HG02884 (cell line): ENCODE measurements at regions not wholly inside any gene's neighbourhood (a gene's known extent, or its start where the extent isn't known, plus 50 kb on each side); places are given as distances from the start of the nearest gene placed in this dataset.

Experiments used
- ATAC-seq: cut with Tn5 transposase; IDR thresholded peaks from one replicate; pipeline ENCODE4 v1.9.1; 2021; ENCODE audit warnings: mild to moderate bottlenecking, moderate library complexity; ENCODE audit not compliant: unreplicated experiment

DNA sequence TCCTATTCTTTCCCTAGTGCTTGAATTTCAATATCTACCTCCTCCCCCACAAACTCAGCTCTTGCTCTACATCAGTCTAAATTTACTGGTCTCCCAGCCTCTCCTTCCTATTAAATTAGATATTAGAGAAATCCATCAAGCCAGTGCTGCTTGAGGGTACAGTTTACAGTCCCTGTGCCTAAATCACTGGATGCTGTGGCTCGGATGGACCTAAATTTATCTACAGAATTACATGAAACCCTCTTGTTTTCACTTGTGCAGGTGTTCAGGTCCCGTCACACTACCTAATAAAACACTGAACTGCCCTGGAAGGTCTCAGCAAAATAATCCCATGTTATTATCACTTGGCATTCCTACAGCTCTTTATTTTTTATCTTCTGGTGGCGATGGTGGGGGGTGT, 134.7 kb upstream of the E2F8 start:
- no peak for ATAC-seq

DNA sequence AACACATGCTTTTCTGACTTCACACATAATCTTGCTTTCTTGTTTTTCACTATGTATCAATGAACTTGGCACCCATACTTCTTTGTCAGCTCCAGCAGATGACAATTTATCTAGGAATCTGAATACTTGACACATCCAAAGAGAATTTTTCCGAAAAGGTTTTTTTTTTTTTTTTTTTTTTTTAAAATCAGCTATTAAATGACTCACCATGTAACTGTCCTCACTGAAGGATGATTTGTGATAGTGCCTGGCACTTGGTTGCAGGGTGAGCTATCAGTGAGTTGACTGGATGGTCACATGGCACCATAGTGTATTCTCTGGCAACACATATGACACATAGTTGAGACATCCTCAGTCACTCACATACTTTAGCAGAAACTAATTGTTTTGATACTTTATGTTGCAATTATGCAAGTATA, 133.4 kb upstream of the E2F8 start:
- no peak for ATAC-seq

DNA sequence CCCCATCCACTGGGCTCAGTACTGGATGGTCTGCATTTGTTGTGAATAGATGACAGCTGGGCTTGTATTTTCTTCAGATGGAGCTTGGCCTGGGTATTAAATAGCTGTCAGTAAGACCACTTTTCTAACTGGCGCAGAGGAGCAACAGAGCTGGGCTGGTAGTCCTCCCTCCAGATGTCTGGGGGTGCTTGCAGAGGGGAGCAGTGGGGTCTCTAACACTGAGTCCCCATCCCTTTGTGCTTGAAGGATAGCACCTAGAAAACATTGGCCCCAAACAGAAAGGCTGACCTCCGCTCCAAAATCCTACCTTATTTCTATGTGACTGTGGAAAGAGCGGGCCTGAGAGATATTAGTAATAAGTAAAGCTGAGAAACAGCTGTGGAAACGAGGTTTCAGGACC, 131.6 kb upstream of the E2F8 start:
- ATAC-seq: no peak

DNA sequence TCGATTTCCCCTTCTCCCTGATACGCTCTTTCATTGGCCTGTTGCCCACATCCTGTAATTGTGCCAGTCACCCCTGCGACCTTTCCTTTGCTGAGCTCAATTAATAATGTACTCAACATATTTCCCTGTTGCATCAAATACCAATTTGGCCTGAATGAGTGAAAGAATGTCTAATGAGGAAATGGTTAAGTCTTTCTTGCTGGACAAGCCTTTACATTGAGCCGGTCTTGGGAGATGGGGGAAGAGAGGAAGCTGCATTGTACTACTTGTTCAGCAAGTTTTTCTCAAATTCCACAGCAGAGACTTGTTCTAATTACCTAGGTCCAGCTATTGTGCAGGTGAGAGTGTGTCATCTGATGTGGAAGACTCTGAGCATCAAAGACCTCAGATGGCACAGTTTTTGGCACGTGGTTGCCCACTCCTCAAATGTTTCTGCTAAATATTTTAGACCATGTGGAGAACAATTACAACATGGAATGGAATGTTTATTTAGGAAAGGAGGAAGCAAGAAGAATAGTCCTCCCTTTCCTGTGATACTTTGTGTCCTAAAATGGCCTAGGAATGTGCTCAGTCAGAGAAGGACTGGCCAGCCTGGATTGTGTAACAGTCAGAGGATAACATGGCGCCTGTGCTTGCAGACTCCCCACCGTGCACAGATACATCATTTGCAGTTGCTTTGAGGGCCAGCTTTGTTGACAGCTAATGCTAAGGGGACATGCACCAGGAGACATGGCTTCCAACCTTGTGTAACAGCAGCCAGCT, 129.5 kb upstream of the E2F8 start:
- ATAC-seq: no peak

DNA sequence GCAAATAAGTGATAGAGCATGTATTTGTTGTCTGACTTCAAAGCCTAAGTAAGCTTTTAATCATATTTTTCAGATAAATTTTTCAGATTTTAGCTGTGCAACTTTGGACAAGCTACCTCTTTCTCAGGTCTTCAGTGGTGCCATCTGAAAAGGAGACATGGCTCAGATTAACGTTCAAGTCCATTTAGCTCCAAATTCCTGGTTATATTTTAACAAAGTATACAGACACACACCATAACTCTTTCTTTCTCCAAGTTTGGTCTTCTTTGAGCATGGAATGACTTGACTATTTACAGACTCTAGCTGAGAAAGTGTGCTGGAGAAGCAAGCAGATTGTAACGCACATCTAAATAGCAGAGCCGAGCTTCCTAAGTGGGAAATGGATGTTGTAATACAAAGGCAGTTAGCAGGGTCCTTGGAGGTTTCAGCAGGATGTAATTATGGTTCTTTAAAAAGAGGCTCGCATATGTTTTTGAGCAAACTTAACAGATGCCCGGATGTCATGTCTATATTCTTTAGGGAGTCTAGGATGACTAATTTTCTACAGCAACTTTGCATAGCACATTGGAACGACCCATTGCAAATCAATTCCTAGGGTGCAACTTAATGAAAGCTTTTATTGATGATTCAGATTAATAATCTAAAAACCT, 128.1 kb upstream of the E2F8 start:
- ATAC-seq: no peak

DNA sequence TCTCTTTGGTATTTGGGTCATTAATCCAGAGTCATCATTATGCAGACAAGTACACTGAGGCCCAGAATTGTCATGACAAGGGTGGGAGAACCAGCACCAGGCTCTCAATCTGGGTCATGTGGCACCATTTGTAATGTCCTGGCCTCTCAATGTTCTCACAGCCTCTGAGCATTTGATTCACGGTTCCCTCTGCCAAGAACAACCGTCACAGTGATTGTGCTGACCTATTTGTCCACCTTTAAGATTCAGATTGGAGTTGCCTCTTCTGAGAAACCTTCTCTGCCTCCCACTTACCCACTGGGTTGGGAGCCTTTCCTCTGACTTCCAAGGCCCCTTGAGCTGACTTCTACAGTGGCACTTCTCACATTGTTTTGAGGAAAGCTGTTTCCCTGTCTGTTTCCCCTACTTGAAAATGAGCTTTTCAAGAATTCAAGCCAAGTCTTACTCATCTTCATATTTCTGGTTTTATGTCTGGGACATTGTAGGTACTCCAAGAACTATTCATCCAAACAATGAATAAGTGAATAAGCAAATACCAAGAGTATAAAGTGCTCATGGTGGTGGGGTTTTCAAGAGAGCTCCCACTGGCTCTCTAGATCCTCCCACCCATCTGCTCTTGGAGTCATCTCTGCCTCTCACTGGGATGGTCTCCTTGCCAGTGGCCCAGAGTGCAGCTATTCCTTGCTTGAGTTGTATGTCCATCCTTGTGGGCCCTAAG, 126.4 kb upstream of the E2F8 start:
- ATAC-seq: no peak

DNA sequence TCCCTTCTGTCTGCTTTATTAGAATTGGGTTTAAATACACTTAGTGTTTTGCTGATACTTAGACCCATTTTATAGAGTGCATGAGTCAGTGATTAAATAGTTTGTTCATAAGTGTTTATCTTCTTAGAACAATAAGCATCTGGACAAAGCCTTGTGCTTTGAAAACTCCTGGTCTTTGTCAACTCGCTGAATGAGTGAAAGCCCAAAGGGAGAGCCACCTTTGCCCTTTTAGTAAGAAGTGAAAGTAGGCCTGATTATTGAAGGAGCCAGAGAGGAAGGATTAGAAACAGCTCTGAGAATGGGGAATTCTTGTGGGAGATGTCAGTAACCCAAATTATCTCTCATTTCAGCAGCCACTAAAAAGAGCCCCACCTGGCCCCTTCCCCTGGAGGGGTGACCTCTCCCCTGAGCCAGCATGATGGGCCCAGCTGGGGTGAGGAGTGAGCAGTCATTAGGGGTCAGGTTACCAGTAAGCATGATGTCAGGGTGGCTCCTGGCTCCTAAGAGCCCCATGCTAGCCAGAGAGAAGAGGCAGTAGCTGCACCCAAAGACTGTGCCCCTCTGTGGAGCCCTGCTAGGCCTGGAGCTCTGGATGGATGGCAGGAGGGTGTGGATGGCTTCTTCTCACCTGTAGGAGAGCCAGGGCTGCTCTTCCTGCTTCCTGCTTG, 125.1 kb upstream of the E2F8 start:
- no peak for ATAC-seq

DNA sequence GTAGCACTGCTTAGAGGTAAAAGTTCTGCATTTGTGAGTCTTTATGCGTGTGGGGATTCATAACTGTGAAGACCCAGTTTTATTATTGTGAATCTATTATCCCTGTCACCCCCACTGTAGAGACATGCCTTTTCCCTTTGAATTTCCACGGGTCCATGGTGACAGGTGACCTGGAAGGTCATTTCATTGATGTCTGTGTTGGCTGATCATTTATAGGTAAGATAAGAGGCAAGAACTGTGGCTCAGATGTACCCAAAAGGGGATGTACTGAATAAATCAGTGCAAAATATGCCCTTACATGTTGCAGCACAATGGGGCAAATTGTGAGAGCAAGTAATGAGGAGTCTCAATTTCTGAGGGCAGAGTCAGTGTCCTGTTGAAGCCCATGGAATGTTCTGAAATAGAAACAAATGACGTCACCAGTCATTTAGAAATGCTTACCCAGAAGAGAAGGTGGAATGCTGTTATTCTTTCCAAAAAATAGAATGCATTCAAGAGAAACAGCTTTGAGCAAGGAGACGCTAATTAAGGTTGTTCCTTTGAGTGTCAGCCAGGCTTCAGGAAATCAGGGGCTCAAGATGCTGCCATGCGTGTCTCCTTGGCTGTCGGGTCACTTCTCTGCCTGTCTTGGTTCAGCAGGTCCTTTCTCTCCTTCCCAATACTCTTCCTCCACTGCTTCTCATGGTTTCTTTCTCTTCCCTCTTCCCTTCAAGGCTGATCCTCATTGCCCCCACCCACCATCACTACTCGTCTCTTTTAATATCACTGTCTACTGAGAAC, 118.7 kb upstream of the E2F8 start:
- ATAC-seq: no peak

DNA sequence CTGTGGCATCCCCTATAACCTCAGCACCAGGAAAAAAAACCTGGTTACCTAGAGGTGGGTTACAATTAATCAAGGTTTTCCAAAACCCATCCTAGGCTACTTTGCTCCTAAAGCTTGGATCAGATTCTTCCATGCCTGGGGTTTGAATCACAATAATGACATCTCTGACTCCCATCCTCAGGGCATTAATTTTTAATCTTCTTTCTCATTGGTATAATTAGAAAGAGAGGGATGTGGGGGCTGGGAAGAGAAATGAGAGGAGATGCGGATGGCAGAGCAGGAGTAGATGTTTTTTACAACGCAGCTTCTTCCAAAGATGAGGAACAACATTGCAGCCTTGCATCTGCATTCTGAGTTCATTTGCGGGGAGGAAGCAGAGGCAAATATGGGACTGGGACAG, 117.2 kb upstream of the E2F8 start:
- ATAC-seq: no peak

DNA sequence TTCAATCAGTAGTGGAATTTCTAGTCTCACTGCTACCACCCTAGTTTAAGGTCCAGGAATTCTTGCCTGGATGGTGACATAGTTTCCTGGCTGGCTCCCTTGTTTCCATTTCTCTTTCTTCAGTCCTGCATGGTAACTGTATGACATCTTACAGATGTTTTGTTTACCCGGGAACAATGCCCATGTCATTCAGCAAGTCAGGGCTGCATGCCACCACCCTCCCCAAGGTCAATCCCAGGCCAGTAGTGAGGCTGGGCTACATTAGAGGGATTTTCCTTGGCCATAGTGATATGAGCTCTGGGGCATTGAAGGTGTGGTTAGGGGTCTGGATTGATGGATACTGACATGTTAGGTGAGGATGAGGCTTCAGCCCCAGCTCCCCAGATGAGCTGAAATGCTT, 114.9 kb upstream of the E2F8 start:
- ATAC-seq: no peak

DNA sequence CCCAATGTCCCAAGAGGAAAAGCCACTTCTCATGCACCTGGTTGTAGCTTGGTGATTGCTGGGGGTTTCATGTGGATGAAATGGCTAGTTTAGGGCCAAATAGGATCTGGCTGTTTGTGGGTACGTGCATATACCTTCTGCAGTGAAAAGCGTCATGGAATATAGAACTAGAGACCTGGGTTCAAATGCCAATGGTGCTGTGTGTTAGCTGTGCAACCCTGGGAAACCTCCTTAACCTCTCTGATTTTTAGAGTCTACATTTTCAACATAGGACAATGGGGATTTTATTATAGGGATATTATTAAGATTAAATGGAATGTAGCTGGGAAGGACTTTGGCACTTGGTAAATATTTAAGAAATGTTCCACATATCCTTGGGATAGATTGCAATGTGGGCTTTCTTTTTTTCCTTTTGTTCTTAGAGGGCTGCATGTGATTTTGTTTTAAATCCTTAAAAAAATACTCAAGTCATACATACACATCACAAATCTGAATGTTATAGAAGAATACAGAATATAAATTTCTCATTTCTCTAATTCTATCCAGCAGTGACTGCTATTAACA, 112.6 kb upstream of the E2F8 start:
- ATAC-seq: no peak

DNA sequence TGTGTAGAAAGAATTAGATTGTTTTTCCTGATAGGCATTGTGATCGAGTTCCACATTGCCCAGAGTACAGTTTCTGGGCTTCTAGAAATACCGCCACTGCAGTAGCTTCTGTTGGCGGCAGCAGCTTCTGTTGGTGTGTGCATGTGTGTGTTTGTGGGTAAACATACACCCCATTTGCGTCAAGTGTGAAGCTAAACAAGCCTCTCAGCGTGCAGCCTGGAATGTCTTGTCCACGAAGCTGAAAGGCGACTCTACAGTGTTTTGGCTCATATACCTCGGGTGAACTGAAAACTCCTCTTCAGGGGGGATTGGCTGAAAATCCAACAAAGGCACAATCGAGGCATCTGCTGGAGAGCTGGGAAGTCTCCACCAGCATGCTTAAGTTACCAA, 112.0 kb upstream of the E2F8 start:
- ATAC-seq: no peak

DNA sequence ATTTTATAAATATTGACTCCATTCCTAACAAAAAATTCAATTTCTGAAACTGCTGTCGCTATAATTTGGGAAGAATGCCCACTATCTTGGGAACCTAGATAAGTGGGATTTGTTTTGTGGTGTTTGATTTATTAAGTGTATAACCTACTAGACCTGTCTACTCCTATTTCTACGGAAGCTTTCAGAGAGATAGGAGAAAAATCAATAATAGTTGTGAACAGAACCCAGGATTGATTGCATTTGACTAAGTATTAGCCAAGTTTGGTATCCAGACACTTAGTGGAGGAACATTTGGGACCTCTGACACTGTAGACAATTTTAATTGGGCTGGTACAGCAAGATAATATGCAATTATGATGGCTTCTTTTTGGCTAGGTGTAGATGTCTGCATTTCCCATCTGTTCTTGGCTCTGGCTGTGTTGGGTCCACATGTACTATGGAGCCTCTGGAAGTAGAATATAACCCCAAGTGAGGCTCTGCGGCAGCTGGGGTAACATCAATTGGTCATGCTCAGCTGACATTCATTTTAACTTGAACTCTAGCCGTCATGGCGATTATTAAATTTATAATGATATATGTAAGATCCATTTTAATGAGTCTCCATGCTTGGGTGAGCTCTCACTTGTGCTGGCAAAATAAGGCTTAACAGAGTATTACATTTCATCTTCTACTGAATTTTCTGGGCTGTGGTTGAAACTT, 111.5 kb upstream of the E2F8 start:
- ATAC-seq: no peak

DNA sequence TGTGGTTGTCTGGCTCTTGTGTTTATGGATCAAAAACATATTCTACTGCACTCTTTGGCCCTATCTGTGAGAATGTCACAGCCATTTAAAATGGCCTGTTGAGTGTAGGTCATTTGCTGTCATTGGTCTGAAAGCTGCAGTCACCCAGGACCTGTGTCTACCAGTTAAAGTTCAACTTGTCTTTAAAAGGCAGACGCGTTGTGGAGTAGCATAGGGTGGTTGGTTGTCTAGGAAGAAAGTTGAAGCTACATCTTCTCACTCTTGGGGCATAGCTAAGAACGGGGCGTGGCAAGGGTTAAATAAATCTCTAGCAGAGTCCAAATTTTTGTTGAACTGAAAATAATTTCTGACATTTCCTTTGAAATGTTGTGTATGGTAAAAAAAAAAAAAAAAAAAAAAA, 110.7 kb upstream of the E2F8 start:
- ATAC-seq: no peak

DNA sequence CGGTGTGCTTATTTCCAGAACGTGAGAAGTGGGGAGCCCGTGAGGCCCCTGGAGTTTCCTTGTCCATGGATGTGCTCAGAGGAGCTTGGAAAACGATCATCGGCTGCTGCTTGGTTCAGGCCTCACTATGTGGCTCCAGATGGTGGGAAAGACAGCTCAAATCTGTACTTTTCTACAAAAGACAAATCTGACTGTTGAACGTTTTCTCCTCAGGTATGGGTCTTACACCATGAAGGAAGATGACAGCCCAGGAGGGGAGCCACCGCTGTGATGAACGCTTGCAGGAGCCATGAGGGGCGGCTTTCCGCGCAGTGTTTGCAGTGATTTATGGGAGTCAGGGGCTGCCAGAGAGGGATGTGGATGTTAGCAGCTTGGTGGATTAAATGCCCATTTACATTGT, 109.4 kb upstream of the E2F8 start:
- ATAC-seq: no peak

DNA sequence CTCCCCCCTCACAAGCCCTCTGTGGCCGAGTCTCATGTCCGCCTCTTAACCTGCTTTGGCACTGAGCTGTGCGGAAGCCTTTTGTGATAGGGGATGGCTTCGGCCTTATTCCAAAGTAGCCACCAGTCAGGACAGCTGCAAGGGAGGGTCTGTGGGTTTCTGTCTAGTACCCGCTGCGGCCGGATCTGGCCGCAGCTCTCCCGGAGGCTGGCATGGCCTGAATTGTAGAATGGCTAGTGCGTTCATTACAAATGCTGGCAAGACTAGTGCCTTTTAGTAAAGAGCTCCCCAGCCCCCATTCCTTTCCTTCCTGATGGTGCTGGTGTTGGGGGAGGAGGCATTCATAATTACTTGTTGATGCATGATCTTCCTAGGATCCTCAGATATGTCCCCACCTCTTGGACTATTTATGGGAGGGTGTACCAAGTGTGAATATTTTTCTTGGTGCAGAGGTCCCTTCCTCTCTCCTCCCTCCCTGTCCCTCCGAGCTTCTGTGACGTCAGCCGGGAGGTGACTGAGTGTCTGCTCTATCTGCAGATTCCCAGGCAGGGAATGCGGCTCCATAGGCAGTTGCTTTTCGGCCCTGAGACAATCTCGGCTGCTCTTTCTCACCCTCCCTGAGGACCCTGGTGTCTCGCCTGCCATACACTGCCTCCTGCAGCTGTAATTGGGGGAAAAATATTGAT, 108.7 kb upstream of the E2F8 start:
- ATAC-seq: no peak

DNA sequence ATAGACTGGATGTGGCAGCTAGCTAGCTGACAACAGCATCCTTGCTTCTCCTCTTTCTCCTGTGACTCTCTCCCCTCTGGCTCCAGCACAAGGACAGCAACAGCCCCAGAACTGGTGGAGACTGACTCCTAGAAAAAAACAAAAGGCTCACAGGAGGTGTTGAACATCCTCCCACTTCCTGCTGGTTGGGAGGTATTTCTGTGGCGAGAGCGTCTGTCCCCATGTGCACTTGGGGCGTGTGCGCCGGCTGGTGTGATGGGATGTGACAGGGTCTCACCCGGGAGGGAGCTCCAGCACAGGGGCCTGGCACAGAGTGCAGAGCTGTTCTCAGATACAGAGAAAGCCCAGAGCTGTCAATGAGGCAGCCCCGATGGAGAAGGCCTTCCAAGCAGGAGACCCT, 107.2 kb upstream of the E2F8 start:
- no peak for ATAC-seq

DNA sequence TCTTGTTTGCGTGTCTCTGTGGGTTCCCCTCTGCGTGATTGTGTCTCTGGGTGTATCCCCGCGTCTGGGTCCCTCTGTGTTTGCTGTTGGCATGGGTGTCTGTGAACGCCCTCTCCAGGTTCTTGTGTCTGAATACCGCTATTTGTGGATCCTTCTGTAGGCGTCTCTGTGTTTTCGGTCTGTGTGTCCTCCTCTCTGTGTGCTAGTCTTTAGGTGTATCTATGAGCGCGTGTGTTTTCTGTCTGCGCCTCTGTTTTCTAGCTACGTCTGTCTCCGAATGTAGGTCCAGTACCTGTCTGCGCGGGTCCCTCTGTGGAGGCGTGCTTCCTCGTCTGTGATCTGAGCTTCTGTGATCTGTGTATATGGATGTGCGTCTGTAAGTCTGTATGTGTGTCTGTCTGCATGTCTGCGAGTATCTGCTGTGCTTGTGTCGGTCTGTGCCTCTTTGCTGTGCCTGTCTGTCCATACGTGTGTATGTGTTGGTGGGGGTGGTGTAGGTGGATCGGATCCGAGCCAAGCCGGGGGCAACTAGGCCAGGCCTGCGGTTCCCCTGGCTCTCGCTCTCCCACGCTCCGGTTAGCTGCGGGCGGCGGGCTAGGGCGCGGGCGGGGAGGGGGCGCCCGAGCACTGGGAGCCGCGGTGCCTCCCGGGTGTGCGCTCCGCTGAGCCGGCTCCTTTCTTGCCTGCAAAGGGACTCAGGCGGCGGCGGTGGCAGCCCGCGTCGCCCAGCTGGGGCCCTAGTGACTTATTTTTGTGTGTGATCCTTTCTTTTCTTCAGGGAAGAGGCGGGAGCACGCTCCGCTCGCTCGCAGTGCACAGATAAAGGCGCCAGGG, 105.3 kb upstream of the E2F8 start:
- ATAC-seq: peak; percentile 42

DNA sequence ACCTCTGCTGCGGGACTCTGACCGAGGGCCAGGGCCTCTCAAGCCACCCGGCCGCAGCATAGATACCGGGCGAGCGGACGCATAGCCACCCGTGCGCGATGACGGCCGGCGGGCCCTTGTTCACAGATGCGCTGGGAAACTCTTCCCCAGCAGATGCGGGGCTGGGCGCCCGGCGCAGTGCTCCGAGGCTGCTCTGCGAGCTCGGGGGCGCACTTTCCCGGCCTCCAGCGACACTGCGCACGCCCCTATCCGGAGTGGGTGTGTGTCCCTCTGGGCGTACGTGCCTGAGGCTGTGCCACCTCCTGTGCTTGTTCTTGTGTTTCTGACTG, 104.7 kb upstream of the E2F8 start:
- ATAC-seq: peak; percentile 24
